ENCODE measurements at regions not wholly inside any gene's neighbourhood (a gene's known extent, or its start where the extent isn't known, plus 50 kb on each side); places are given as distances from the start of the nearest gene placed in this dataset.

- WGBS: 82% methylated on average over 2 of the region's 2 CpGs
- Histone ChIP-seq H3K4me3 (no peak overlapping the region), H3K27me3 (no peaks in the 10 kb centered on the region), H3K36me3 (no peaks in the 10 kb centered on the region), H3K27ac (replicated peaks in 1 of 4) (no peak overlapping the region), H3K9me3 (no peaks in the 10 kb centered on the region), H3K4me1 (no peaks in the 10 kb centered on the region)
- no peak for DNase-seq (ENCODE audit: extremely low spot score)
- intact Hi-C loops (cut with DNase I): no loop called here
- TF ChIP-seq POLR2A (IDR thresholded peaks at IDR 0.05; ENCODE audit: low read depth) (no peak), CTCF (IDR thresholded peaks at IDR 0.05) (no peak), POLR2AphosphoS5 (IDR thresholded peaks at IDR 0.05) (no peak), EP300 (IDR thresholded peaks at IDR 0.05) (no peak)
These were observed 142.2 kb downstream of the UBE2E3 start for GRCh38 chr2:181122601-181123000.

GRCh38 chr2:181123798-181124231 lies 143.4 kb downstream of the UBE2E3 start:
- no peaks in the 10 kb centered on the region for H3K36me3 ChIP-seq
- no peaks in the 10 kb centered on the region for H3K9me3 ChIP-seq
- no peak overlapping the region for H3K27ac ChIP-seq (replicated peaks in 1 of 4)
- no peaks in the 10 kb centered on the region for H3K4me1 ChIP-seq
- intact Hi-C loops (cut with DNase I): no loop called here
- TF ChIP-seq POLR2A (IDR thresholded peaks at IDR 0.05; ENCODE audit: low read depth) (no peak), POLR2AphosphoS5 (IDR thresholded peaks at IDR 0.05) (no peak), EP300 (IDR thresholded peaks at IDR 0.05) (no peak), CTCF (IDR thresholded peaks at IDR 0.05) (no peak)
- no peak for DNase-seq (ENCODE audit: extremely low spot score)
- H3K4me3 ChIP-seq: no peak overlapping the region
- H3K27me3 ChIP-seq: no peaks in the 10 kb centered on the region
- 83% methylated on average over 2 of the region's 2 CpGs for WGBS

GRCh38 chr2:181124497-181124896 lies 144.1 kb downstream of the UBE2E3 start:
- 60% methylated on average over 3 of the region's 3 CpGs for WGBS
- H3K4me3 ChIP-seq: no peak overlapping the region
- H3K27ac ChIP-seq (replicated peaks in 1 of 4): no peak overlapping the region
- DNase-seq (ENCODE audit: extremely low spot score): no peak
- intact Hi-C loops (cut with DNase I): no loop called here
- H3K4me1 ChIP-seq: no peaks in the 10 kb centered on the region
- TF ChIP-seq POLR2A (IDR thresholded peaks at IDR 0.05; ENCODE audit: low read depth) (no peak), EP300 (IDR thresholded peaks at IDR 0.05) (no peak), CTCF (IDR thresholded peaks at IDR 0.05) (no peak), POLR2AphosphoS5 (IDR thresholded peaks at IDR 0.05) (no peak)
- H3K27me3 ChIP-seq: no peaks in the 10 kb centered on the region
- H3K9me3 ChIP-seq: no peaks in the 10 kb centered on the region
- no peaks in the 10 kb centered on the region for H3K36me3 ChIP-seq

GRCh38 chr2:181125359-181125758 lies 145.0 kb downstream of the UBE2E3 start:
- Histone ChIP-seq H3K9me3 (no peaks in the 10 kb centered on the region), H3K4me3 (no peak overlapping the region), H3K27me3 (no peaks in the 10 kb centered on the region), H3K27ac (replicated peaks in 1 of 4) (no peak overlapping the region), H3K36me3 (no peaks in the 10 kb centered on the region), H3K4me1 (no peaks in the 10 kb centered on the region)
- intact Hi-C loops (cut with DNase I): no loop called here
- 92% methylated on average over 2 of the region's 2 CpGs for WGBS
- TF ChIP-seq POLR2A (IDR thresholded peaks at IDR 0.05; ENCODE audit: low read depth): no peak
- TF ChIP-seq EP300 (IDR thresholded peaks at IDR 0.05): no peak
- TF ChIP-seq CTCF (IDR thresholded peaks at IDR 0.05): no peak
- no peak for TF ChIP-seq POLR2AphosphoS5 (IDR thresholded peaks at IDR 0.05)
- no peak for DNase-seq (ENCODE audit: extremely low spot score)

- H3K36me3 ChIP-seq: no peaks in the 10 kb centered on the region
- no peaks in the 10 kb centered on the region for H3K27me3 ChIP-seq
- intact Hi-C loops (cut with DNase I): no loop called here
- TF ChIP-seq CTCF (IDR thresholded peaks at IDR 0.05) (no peak), POLR2A (IDR thresholded peaks at IDR 0.05; ENCODE audit: low read depth) (no peak), POLR2AphosphoS5 (IDR thresholded peaks at IDR 0.05) (no peak), EP300 (IDR thresholded peaks at IDR 0.05) (no peak)
- no peak for DNase-seq (ENCODE audit: extremely low spot score)
- no peaks in the 10 kb centered on the region for H3K9me3 ChIP-seq
- H3K4me3 ChIP-seq: no peak overlapping the region
- no peak overlapping the region for H3K27ac ChIP-seq (replicated peaks in 1 of 4)
- H3K4me1 ChIP-seq: no peaks in the 10 kb centered on the region
- WGBS: 93% methylated on average over 5 of the region's 5 CpGs
These were observed 146.0 kb downstream of the UBE2E3 start for GRCh38 chr2:181126311-181126868.

Data from esophagus muscularis mucosa (tissue), 4 donors.